ENCODE measurements at regions not wholly inside any gene's neighbourhood (a gene's known extent, or its start where the extent isn't known, plus 50 kb on each side); places are given as distances from the start of the nearest gene placed in this dataset.
"Not testable (repeated sequence)": the region's sequence is repeated elsewhere in the genome, so short reads cannot be mapped to it uniquely, and the experiment has no call there.

DNA sequence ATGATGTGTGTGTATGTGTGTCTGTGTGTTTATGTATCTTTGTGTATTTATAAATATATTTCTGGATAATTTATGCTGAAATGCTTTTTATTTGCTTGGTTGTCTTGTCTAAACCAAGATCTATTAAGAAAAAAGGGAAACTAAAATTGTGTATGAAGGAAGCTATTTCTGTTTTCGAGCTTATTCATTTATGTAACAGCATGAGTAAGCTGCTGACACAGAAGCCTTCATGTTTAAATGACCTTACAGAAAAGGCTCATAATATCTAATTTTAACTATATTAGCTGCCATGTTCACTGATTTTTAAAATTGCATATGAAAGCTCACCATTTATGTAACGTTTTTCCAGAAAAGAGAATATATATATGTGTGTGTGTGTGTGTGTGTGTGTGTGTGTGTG lies 392.8 kb downstream of the PTH2R start:
- DNase-seq, result no peak

GRCh38 chr2:208800887-208801286 lies 394.3 kb downstream of the PTH2R start:
- not testable (repeated sequence) for DNase-seq

GRCh38 chr2:208807756-208808155 lies 401.2 kb downstream of the PTH2R start:
- DNase-seq, result no peak

DNA sequence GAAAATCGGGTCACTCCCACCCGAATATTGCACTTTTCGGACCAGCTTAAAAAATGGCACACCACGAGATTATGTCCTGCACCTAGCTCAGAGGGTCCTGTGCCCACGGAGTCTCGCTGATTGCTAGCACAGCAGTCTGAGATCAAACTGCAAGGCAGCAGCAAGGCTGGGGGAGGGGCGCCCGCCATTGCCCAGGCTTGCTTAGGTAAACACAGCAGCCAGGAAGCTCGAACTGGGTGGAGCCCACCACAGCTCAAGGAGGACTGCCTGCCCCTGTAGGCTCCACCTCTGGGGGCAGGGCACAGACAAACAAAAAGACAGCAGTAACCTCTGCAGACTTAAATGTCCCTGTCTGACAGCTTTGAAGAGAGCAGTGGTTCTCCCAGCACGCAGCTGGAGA lies 405.3 kb downstream of the PTH2R start:
- DNase-seq, result not testable (repeated sequence)

DNA sequence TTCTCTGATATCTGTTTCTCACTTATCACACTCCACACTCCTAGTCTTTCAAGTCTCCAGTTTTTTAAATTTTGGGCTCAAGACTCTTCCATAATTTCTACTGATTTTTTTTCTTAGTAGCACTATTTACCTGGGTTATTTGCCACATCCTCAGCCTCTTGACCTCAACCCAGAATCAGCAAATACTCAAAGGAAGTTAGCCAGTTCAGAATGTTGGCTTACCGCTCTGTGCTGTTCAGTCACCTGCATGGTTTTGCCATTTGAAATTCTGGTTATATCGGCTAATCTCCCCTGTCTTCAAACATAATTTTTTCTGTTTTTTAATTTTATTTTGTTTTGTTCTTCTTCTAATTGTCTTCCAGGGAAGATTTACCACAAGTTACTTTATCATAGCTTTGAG lies 412.6 kb downstream of the PTH2R start:
- no peak for DNase-seq

- DNase-seq, result peak in 2 of 3 donors; percentile 1 to 17
Measured at GRCh38 chr2:208820014-208820688, 413.6 kb downstream of the PTH2R start.

DNA sequence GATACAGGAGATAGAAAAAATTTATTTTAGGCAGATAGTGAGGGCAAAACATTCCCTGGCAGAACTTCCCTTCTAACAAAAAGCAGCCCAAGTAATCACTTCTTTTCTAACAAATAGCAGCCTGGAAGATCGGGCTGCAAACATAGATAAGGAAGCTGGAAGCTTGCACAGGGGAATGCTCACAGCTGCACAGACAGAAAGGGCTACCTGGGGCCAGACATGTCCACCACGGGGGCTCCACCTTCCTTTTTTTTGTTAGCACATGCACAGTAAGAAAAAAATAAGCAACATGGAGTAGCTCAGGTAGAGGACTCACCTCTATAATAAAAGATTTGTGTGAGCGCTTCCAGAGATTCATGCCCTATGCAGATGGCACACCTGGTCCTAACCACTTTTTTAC lies 420.5 kb downstream of the PTH2R start:
- no peak for DNase-seq

DNA sequence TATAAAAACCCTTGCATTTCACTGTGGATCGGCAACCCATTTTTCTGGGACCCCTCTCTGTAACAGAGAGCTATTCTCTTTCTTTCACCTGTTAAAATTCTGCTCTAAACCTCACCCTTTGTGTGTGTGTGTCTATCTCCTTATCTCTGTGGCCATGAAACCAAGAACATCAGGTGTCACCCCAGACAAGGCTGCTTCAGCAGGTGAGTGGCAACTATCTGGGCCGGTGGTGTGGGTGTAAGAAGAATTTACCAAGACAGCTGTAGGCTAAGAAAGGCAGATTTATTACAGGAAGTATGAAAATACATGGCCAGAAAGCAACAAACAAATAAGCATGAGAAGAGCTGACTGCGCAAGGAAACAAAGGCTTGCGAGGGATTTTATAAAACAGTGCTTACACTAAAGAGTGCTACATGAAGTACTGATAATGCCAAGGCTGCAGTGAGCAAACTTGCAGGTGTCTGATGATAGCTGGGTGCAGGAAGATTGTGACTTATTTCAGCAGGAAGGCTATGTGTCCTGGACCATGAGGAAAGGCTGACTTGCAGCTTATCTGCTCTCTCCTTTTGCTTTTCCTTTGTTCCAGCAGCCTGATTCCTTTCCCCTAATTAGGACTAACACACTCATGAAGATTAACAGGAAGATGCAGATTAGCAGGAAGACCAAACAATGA lies 421.1 kb downstream of the PTH2R start:
- no peak for DNase-seq

- no peak for DNase-seq
Measured at GRCh38 chr2:208830203-208830602, 423.6 kb downstream of the PTH2R start.

GRCh38 chr2:208847651-208848050 lies 441.1 kb downstream of the PTH2R start:
- no peak for DNase-seq

- no peak for DNase-seq
Measured at GRCh38 chr2:208854717-208855116, 448.1 kb downstream of the PTH2R start.

DNA sequence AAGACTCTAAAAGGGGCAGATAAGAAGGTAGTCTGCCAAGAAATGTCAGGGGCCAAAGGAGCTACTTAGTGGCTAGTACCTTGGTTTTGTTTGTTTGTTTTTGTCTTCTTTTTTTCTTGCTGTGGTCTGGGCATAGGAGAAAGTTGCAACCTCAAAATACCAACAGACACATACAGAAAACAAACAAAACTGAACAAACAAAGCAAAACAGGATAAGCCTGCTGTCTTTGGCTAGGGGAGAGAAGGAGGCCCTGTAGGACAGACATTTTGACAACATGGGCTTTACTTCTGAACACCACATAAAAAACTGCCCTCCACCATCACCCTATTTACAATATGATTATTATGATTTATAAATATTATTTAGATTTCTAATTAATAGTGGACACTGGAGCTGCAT lies 460.8 kb downstream of the PTH2R start:
- DNase-seq, result no peak

- no peak for DNase-seq
Measured at GRCh38 chr2:208872591-208872990, 466.0 kb downstream of the PTH2R start.

GRCh38 chr2:208879666-208880065 lies 473.1 kb downstream of the PTH2R start:
- DNase-seq, result no peak

GRCh38 chr2:208880171-208880570 lies 473.6 kb downstream of the PTH2R start:
- DNase-seq, result no peak

GRCh38 chr2:208890486-208890885 lies 483.9 kb downstream of the PTH2R start:
- DNase-seq, result peak in 2 of 3 donors; percentile 0 to 8

DNA sequence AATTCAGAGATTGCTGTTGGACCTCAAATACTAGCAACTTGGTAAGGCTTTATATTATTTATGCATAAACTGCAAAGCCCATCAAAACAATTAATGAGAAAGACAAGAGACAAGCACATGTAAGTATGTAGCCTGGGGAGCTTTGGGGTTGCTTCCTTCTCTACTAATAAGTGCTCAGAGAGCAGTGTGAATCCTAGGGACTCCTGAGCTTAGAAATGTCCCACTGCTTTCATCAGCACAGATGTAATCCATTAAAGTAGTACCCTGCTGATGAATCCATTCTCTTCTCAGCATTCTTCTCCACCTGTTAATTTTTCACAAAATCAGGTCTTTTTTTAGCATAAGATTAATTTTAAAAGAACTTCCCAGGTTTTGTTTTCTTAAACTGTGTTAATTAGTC lies 485.6 kb downstream of the PTH2R start:
- DNase-seq, result no peak

- no peak for DNase-seq
Measured at GRCh38 chr2:208906330-208906729, 499.7 kb downstream of the PTH2R start.

- no peak for DNase-seq
Measured at GRCh38 chr2:208915401-208915800, 508.4 kb upstream of the MAP2 start.

DNA sequence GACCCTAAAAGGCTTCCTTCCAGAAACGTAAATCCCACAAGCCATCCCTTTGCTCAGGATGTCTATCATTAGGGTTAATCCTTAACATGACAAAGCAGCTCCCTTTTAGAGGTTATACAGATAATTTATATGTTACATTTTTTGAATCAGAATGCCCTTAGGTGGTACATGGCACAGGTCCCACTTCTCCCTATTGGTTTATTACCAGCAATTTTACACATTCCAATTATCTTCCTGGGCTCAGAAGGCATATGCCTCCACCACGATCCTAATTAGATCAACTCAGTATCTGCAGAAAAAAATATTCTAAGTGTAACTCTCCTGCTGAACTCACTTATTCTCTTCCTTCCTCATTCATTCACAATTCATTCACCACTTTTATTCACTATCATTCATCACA lies 507.0 kb upstream of the MAP2 start:
- no peak for DNase-seq

- DNase-seq, result not testable (repeated sequence)
Measured at GRCh38 chr2:208921358-208921757, 502.5 kb upstream of the MAP2 start.

DNA sequence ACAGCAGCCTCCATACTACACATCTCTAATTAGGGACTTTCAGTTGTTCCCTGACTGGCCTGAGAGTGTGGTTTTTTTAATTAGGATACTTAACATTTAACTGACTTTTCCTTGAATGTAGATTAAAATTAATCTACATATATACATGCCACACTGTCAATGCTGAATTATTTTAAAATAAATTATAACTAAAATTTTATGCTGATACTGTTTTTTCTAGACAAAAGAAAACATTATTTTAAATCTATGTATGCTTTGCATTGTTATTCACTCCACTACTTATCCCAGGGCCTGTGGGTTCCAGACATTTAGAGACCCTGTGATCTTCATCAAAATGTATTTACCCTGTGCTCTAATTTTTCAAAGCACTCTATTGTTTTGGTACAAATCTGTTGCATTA lies 496.0 kb upstream of the MAP2 start:
- no peak for DNase-seq

- DNase-seq, result peak in 1 of 3 donors; percentile 0
Measured at GRCh38 chr2:208929139-208929864, 494.5 kb upstream of the MAP2 start.

All from muscle of back (tissue), 3 donors.